ENCODE measurements at regions not wholly inside any gene's neighbourhood (a gene's known extent, or its start where the extent isn't known, plus 50 kb on each side); places are given as distances from the start of the nearest gene placed in this dataset.
A peak's percentile ranks its signal among the peaks of the same experiment; 100 is the strongest.

DNA sequence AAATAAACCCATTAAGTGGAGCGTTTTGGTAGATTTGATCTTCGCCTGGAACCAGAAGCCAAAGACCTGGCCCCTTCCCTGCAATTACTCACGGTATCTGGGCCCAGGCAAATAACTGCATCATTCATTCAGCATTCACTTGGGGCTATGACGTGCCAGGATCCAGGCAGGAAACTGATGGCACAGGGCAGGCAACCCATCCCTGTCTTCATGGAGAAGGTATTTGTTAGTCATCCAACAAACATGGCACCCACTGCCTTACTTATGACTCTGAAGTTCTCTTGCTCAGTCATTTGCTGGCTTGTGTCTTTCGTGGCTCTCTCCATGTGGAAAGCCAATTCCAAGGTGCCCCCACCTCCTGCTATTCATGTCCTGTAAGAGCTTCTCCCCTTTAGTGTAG lies 232.4 kb downstream of the BMP7 start:
- Histone ChIP-seq H3K79me2 (ENCODE audit: low read length) (no peaks in the 10 kb centered on the region), H3K9me2 (replicated peaks; ENCODE audit: low read length) (no peaks in the 10 kb centered on the region), H3F3A (ENCODE audit: low read length, unreplicated experiment) (no peaks in the 10 kb centered on the region), H3K4me2 (ENCODE audit: low read length) (no peak overlapping the region), H3K9ac (ENCODE audit: low read length) (no peak overlapping the region), H3K36me3 (ENCODE audit: low read depth, low read length) (no peaks in the 10 kb centered on the region), H3K27ac (ENCODE audit: low read length) (no peak overlapping the region), H3K27me3 (ENCODE audit: low read length) (peaks cover 6% of the 10 kb centered on the region; the same call in 1 of the 2 replicates), H2AFZ (ENCODE audit: low read length) (no peak overlapping the region), H4K20me1 (ENCODE audit: low read length) (no peaks in the 10 kb centered on the region), H3K9me3 (ENCODE audit: low read length) (no peaks in the 10 kb centered on the region), H3K4me1 (ENCODE audit: insufficient read depth, low read length) (peaks cover 14% of the 10 kb centered on the region), H3K4me3 (ENCODE audit: low read length) (no peak overlapping the region)
- ChIA-PET POLR2A (ENCODE audit: unreplicated experiment) (no interaction called here), CTCF (no interaction called here)
- peak; percentile 46 for DNase-seq
- no TSS peak for BruUV-seq (replicated peaks)
- intact Hi-C loops (cut with micrococcal nuclease): no loop called here
- no peak for ATAC-seq
- TF ChIP-seq EZH2 (IDR thresholded peaks at IDR 0.05; ENCODE audit: low read length, unreplicated experiment) (no peak), EZH2phosphoT487 (IDR thresholded peaks at IDR 0.05; ENCODE audit: borderline replicate concordance, low read length) (no peak)
- TF ChIP-seq, protein P1, sequence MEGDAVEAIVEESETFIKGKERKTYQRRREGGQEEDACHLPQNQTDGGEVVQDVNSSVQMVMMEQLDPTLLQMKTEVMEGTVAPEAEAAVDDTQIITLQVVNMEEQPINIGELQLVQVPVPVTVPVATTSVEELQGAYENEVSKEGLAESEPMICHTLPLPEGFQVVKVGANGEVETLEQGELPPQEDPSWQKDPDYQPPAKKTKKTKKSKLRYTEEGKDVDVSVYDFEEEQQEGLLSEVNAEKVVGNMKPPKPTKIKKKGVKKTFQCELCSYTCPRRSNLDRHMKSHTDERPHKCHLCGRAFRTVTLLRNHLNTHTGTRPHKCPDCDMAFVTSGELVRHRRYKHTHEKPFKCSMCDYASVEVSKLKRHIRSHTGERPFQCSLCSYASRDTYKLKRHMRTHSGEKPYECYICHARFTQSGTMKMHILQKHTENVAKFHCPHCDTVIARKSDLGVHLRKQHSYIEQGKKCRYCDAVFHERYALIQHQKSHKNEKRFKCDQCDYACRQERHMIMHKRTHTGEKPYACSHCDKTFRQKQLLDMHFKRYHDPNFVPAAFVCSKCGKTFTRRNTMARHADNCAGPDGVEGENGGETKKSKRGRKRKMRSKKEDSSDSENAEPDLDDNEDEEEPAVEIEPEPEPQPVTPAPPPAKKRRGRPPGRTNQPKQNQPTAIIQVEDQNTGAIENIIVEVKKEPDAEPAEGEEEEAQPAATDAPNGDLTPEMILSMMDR (conservative IDR thresholded peaks at IDR 0.05; ENCODE audit: low read depth, low read length): no peak

DNA sequence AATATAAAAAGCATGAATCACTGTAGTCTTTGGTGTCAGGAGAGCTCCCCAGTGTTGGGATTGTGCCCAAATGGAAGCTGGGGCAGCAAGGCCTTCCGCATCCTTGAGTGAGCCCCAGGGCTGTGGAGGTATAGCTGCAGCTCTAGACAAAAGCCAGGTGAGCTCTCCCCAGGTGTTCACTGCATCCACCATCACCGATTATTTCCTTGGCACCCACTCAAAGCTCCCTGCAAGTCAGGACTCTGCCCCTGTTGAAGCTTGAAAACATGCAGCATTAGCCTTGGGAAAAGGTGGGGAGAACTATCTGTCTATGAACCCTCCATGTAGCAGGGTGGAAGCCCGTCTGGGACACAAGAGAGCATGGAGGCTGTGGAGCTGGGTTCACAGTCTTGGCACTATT lies 228.8 kb downstream of the BMP7 start:
- intact Hi-C loops (cut with micrococcal nuclease): no loop called here
- Histone ChIP-seq H3K4me3 (ENCODE audit: low read length) (no peak overlapping the region), H3K9ac (ENCODE audit: low read length) (no peak overlapping the region), H2AFZ (ENCODE audit: low read length) (no peak overlapping the region), H3K79me2 (ENCODE audit: low read length) (no peaks in the 10 kb centered on the region), H3K4me2 (ENCODE audit: low read length) (no peak overlapping the region), H3K36me3 (ENCODE audit: low read depth, low read length) (no peaks in the 10 kb centered on the region), H3K27ac (ENCODE audit: low read length) (no peak overlapping the region), H3K4me1 (ENCODE audit: insufficient read depth, low read length) (peaks cover 18% of the 10 kb centered on the region), H3K27me3 (ENCODE audit: low read length) (peaks cover 6% of the 10 kb centered on the region; the same call in 1 of the 2 replicates), H3K9me2 (replicated peaks; ENCODE audit: low read length) (no peaks in the 10 kb centered on the region), H4K20me1 (ENCODE audit: low read length) (no peaks in the 10 kb centered on the region), H3K9me3 (ENCODE audit: low read length) (no peaks in the 10 kb centered on the region), H3F3A (ENCODE audit: low read length, unreplicated experiment) (no peaks in the 10 kb centered on the region)
- ATAC-seq (no peak), DNase-seq (no peak)
- BruUV-seq (replicated peaks): no TSS peak
- TF ChIP-seq EZH2 (IDR thresholded peaks at IDR 0.05; ENCODE audit: low read length, unreplicated experiment) (no peak), EZH2phosphoT487 (IDR thresholded peaks at IDR 0.05; ENCODE audit: borderline replicate concordance, low read length) (no peak)
- TF ChIP-seq, protein P1 (conservative IDR thresholded peaks at IDR 0.05; ENCODE audit: low read depth, low read length): no peak
- POLR2A ChIA-PET (ENCODE audit: unreplicated experiment): no interaction called here
- CTCF ChIA-PET: no interaction called here

DNA sequence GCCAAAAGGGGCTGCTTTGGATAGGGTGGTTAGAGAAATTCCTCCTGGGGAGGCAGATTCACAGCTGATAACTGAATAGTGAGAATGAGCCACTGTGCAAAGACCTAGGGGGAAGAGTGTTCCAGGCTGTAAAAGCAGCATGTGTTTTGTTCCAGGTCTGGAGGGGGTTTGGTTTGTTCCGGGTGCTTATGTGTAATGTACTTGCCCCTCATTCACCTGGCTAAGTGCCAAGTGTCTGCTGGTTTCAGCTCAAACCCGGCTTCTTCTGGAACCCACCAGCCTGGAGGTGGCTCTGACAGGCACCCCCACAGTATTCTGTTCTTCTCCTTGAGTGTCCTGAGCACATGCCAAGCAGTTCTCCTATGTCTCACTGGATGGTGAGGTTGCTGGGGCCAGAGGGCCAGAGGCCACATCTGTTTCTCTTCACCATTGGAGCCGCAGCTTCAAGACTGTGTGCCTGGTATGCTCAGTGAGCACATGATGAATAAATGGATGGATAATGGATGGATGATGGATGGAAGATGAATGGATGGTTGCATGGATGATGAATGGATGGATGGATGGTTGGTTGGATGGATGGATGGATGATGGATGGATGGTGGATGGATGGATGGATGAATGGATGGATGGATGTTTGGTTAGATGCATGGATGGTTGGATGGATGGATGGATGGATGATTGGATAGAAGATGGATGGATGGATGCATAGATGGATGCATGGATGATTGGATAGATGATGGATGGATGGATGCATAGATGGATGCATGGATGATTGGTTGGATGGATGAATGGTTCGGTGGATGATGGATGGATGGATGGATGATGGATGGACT lies 227.6 kb downstream of the BMP7 start:
- Histone ChIP-seq H3K27ac (ENCODE audit: low read length) (no peak overlapping the region), H3F3A (ENCODE audit: low read length, unreplicated experiment) (no peaks in the 10 kb centered on the region), H3K9me2 (replicated peaks; ENCODE audit: low read length) (no peaks in the 10 kb centered on the region), H4K20me1 (ENCODE audit: low read length) (no peaks in the 10 kb centered on the region), H3K36me3 (ENCODE audit: low read depth, low read length) (no peaks in the 10 kb centered on the region), H3K27me3 (ENCODE audit: low read length) (peaks cover 6% of the 10 kb centered on the region; the same call in 1 of the 2 replicates), H3K9me3 (ENCODE audit: low read length) (no peaks in the 10 kb centered on the region), H3K79me2 (ENCODE audit: low read length) (no peaks in the 10 kb centered on the region), H3K4me1 (ENCODE audit: insufficient read depth, low read length) (peaks cover 18% of the 10 kb centered on the region), H3K9ac (ENCODE audit: low read length) (no peak overlapping the region), H3K4me3 (ENCODE audit: low read length) (no peak overlapping the region), H2AFZ (ENCODE audit: low read length) (no peak overlapping the region), H3K4me2 (ENCODE audit: low read length) (no peak overlapping the region)
- ATAC-seq: no peak
- DNase-seq: no peak
- POLR2A ChIA-PET (ENCODE audit: unreplicated experiment): no interaction called here
- CTCF ChIA-PET: no interaction called here
- TF ChIP-seq, protein P1 (conservative IDR thresholded peaks at IDR 0.05; ENCODE audit: low read depth, low read length): no peak
- no peak for TF ChIP-seq EZH2 (IDR thresholded peaks at IDR 0.05; ENCODE audit: low read length, unreplicated experiment)
- no peak for TF ChIP-seq EZH2phosphoT487 (IDR thresholded peaks at IDR 0.05; ENCODE audit: borderline replicate concordance, low read length)
- intact Hi-C loops (cut with micrococcal nuclease): no loop called here
- no TSS peak for BruUV-seq (replicated peaks)

Measured in PC-3 (cell line).